Kidney (tissue), 13 donors: ENCODE measurements at regions not wholly inside any gene's neighbourhood (a gene's known extent, or its start where the extent isn't known, plus 50 kb on each side); places are given as distances from the start of the nearest gene placed in this dataset.
A peak's percentile ranks its signal among the peaks of the same experiment; 100 is the strongest.

ENCODE experiments used
- DNase-seq, 5 donors: peaks; one replicate each; pipeline ENCODE4 v3.0.0-alpha.2; 2013 to 2020
- FAIRE-seq: peaks from 2 replicates; lab custom pipeline; 2012; peaks lifted over from hg19 to GRCh38; lab: Jason Lieb, UNC
- H3K27ac ChIP-seq, 2 donors: one replicate each; pipeline ENCODE4 v1.7.0; 2013; ENCODE audit warnings: low read depth in 2 of 2, low read length in 2 of 2, inconsistent platforms in 1 of 2
- H3K27me3 ChIP-seq: one replicate; pipeline ENCODE4 v1.7.1; 2013; ENCODE audit warnings: low read length, inconsistent platforms; ENCODE audit not compliant: control insufficient read depth, insufficient read depth
- H3K36me3 ChIP-seq, 3 donors: one replicate each; pipeline versions ENCODE4 v1.7.0 to v1.7.1; 2013; ENCODE audit warnings: low read length in 3 of 3, control low read depth in 1 of 3, inconsistent platforms in 1 of 3; ENCODE audit not compliant: insufficient read depth in 3 of 3, control insufficient read depth in 2 of 3
- H3K4me1 ChIP-seq, 3 donors: one replicate each; pipeline versions ENCODE4 v1.7.0 to v1.7.1; 2013; ENCODE audit warnings: low read length in 3 of 3, inconsistent platforms in 1 of 3, low read depth in 1 of 3; ENCODE audit not compliant: control insufficient read depth in 2 of 3, insufficient read depth in 2 of 3
- H3K4me3 ChIP-seq, 3 donors: one replicate each; pipeline versions ENCODE4 v1.7.0 to v1.8.1; 2013; ENCODE audit warnings: low read length in 3 of 3, control low read depth in 1 of 3, inconsistent platforms in 1 of 3
- H3K9ac ChIP-seq, 3 donors: one replicate each; pipeline versions ENCODE4 v1.7.0 to v1.7.1; 2013; ENCODE audit warnings: low read length in 3 of 3, control low read depth in 1 of 3, inconsistent platforms in 1 of 3
- H3K9me3 ChIP-seq, 3 donors: one replicate each; pipeline versions ENCODE4 v1.7.0 to v1.7.1; 2013; ENCODE audit warnings: low read length in 3 of 3, control low read depth in 1 of 3, inconsistent platforms in 1 of 3; ENCODE audit not compliant: control insufficient read depth in 2 of 3, insufficient read depth in 1 of 3
- CTCF ChIP-seq: IDR thresholded peaks from 3 replicates; pipeline ENCODE4 v1.5.1; 2012; ENCODE audit warnings: mild to moderate bottlenecking, moderate library complexity, borderline replicate concordance; ENCODE audit not compliant: insufficient read depth; ENCODE audit errors: extremely low read depth
- intact Hi-C: fragments of 100-400 bp; cut with DNase I; formaldehyde crosslinking; loops from one replicate; pipeline ENCODE4 v1.11.1; 2022
- donor health status: control.
- donor health status: control.
- donor health status: control.
- donor health status: control.
- donor health status: control.
- donor health status: DM: yes; HTN: yes; CAD: no.
- donor health status: Normal renal cell carcinoma (clear cell type).

GRCh38 chrX:16429406-16429805, 220.6 kb upstream of the S100G start:
- no peak for DNase-seq
- H3K27me3 ChIP-seq, result peaks cover 3% of the 10 kb centered on the region
- no peak overlapping the region for H3K9ac ChIP-seq
- no peak for FAIRE-seq
- no peak overlapping the region for H3K27ac ChIP-seq
- H3K4me1 ChIP-seq, result no peaks in the 10 kb centered on the region
- no peak for TF ChIP-seq CTCF
- H3K4me3 ChIP-seq, result no peak overlapping the region
- no peaks in the 10 kb centered on the region for H3K9me3 ChIP-seq
- intact Hi-C loops, result no loop called here
- no peaks in the 10 kb centered on the region for H3K36me3 ChIP-seq

- FAIRE-seq, result peak; percentile 69
- Histone ChIP-seq H3K4me1 (no peaks in the 10 kb centered on the region), H3K9me3 (no peaks in the 10 kb centered on the region), H3K36me3 (no peaks in the 10 kb centered on the region), H3K9ac (no peak overlapping the region), H3K27ac (no peak overlapping the region), H3K4me3 (no peak overlapping the region), H3K27me3 (no peaks in the 10 kb centered on the region)
- intact Hi-C loops, result no loop called here
- no peak for DNase-seq
- no peak for TF ChIP-seq CTCF
Measured at GRCh38 chrX:16431266-16431665, 218.7 kb upstream of the S100G start.

GRCh38 chrX:16433021-16433420, 216.9 kb upstream of the S100G start:
- no peak overlapping the region for H3K9ac ChIP-seq
- no peak overlapping the region for H3K4me3 ChIP-seq
- H3K4me1 ChIP-seq, result no peaks in the 10 kb centered on the region
- no peak overlapping the region for H3K27ac ChIP-seq
- H3K36me3 ChIP-seq, result no peaks in the 10 kb centered on the region
- no peaks in the 10 kb centered on the region for H3K9me3 ChIP-seq
- peaks cover 2% of the 10 kb centered on the region for H3K27me3 ChIP-seq
- intact Hi-C loops, result no loop called here
- DNase-seq (no peak), FAIRE-seq (no peak)
- no peak for TF ChIP-seq CTCF

GRCh38 chrX:16435399-16435986, 214.5 kb upstream of the S100G start:
- no peak for TF ChIP-seq CTCF
- DNase-seq (no peak), FAIRE-seq (no peak)
- H3K9me3 ChIP-seq, result no peaks in the 10 kb centered on the region
- no peak overlapping the region for H3K27ac ChIP-seq
- no peaks in the 10 kb centered on the region for H3K4me1 ChIP-seq
- no peak overlapping the region for H3K4me3 ChIP-seq
- H3K36me3 ChIP-seq, result no peaks in the 10 kb centered on the region
- intact Hi-C loops, result no loop called here
- H3K27me3 ChIP-seq, result peaks cover 2% of the 10 kb centered on the region
- H3K9ac ChIP-seq, result no peak overlapping the region
